Astrocyte (in vitro differentiated cells and primary cell): ENCODE measurements at regions not wholly inside any gene's neighbourhood (a gene's known extent, or its start where the extent isn't known, plus 50 kb on each side); places are given as distances from the start of the nearest gene placed in this dataset.

Source experiments
- DNase-seq: peaks from one replicate; pipeline ENCODE4 v3.0.0-alpha.2; 2010; ENCODE audit warnings: low read depth
- FAIRE-seq: peaks from 2 replicates; lab custom pipeline; 2011; peaks lifted over from hg19 to GRCh38; lab: Jason Lieb, UNC
- H2AFZ ChIP-seq: 2 replicates; pipeline ENCODE4 v1.6.0; 2012; ENCODE audit warnings: low read depth, low read length, inconsistent platforms
- H3K27ac ChIP-seq: 2 replicates; pipeline ENCODE4 v1.5.1; 2011; ENCODE audit warnings: low read depth, low read length, inconsistent platforms
- H3K27me3 ChIP-seq: 2 replicates; pipeline ENCODE4 v1.6.0; 2011; ENCODE audit warnings: low read length, inconsistent platforms; ENCODE audit not compliant: insufficient read depth
- H3K36me3 ChIP-seq: 2 replicates; pipeline ENCODE4 v1.5.1; 2011; ENCODE audit warnings: low read length, inconsistent platforms; ENCODE audit not compliant: insufficient read depth
- H3K4me1 ChIP-seq: 2 replicates; pipeline ENCODE4 v1.5.1; 2011; ENCODE audit warnings: low read length, inconsistent platforms; ENCODE audit not compliant: insufficient read depth
- H3K4me2 ChIP-seq: 2 replicates; pipeline ENCODE4 v1.6.0; 2012; ENCODE audit warnings: low read length, inconsistent platforms
- H3K4me3 ChIP-seq: 2 replicates; pipeline ENCODE4 v1.5.1; 2011; ENCODE audit warnings: low read depth, mild to moderate bottlenecking, low read length, inconsistent platforms; ENCODE audit not compliant: insufficient read depth
- H3K79me2 ChIP-seq: 2 replicates; pipeline ENCODE4 v1.6.0; 2012; ENCODE audit warnings: mild to moderate bottlenecking, low read length, inconsistent platforms; ENCODE audit not compliant: insufficient read depth
- H3K9ac ChIP-seq: 2 replicates; pipeline ENCODE4 v1.6.0; 2012; ENCODE audit warnings: mild to moderate bottlenecking, low read length, inconsistent platforms
- H3K9me3 ChIP-seq: 2 replicates; pipeline ENCODE4 v1.5.1; 2012; ENCODE audit warnings: low read depth, mild to moderate bottlenecking, low read length, inconsistent platforms; ENCODE audit not compliant: insufficient read depth
- H4K20me1 ChIP-seq: 2 replicates; pipeline ENCODE4 v1.6.0; 2012; ENCODE audit warnings: low read length, inconsistent platforms; ENCODE audit not compliant: insufficient read depth
- H3K27ac Mint-ChIP-seq: one replicate; pipeline ENCODE4 v1.8.0; 2021; ENCODE audit warnings: mild to moderate bottlenecking, mixed read lengths; ENCODE audit not compliant: unreplicated experiment
- H3K27me3 Mint-ChIP-seq: one replicate; pipeline ENCODE4 v1.8.0; 2021; ENCODE audit warnings: low read depth, mixed read lengths; ENCODE audit not compliant: unreplicated experiment
- H3K36me3 Mint-ChIP-seq: one replicate; pipeline ENCODE4 v1.8.0; 2021; ENCODE audit warnings: low read depth, mixed read lengths; ENCODE audit not compliant: unreplicated experiment
- H3K4me1 Mint-ChIP-seq: one replicate; pipeline ENCODE4 v1.8.0; 2021; ENCODE audit warnings: low read depth, mixed read lengths; ENCODE audit not compliant: unreplicated experiment
- H3K4me3 Mint-ChIP-seq: one replicate; pipeline ENCODE4 v1.8.0; 2021; ENCODE audit warnings: mild to moderate bottlenecking, moderate library complexity, mixed read lengths; ENCODE audit not compliant: unreplicated experiment
- H3K9me3 Mint-ChIP-seq: one replicate; pipeline ENCODE4 v1.8.0; 2021; ENCODE audit warnings: mild to moderate bottlenecking, mixed read lengths; ENCODE audit not compliant: unreplicated experiment
- CTCF ChIP-seq: IDR thresholded peaks from 2 replicates; pipeline ENCODE4 v1.5.1; 2011; ENCODE audit warnings: low read depth, mild to moderate bottlenecking, inconsistent platforms, low read length, moderate library complexity; ENCODE audit not compliant: insufficient read depth
- EZH2 ChIP-seq: IDR thresholded peaks from 2 replicates; pipeline ENCODE4 v1.6.1; 2012; ENCODE audit warnings: mild to moderate bottlenecking, low read length, inconsistent platforms; ENCODE audit not compliant: insufficient read depth

GRCh38 chr18:24993628-24994027 is 358.3 kb downstream of the ZNF521 start:
- no peak overlapping the region for H3K9ac ChIP-seq
- no peak overlapping the region for H3K27ac ChIP-seq
- H3K27me3 ChIP-seq, result no peaks in the 10 kb centered on the region
- DNase-seq (no peak), FAIRE-seq (no peak)
- no peak overlapping the region for H3K27ac Mint-ChIP-seq
- peaks cover 2% of the 10 kb centered on the region for H3K36me3 Mint-ChIP-seq
- no peaks in the 10 kb centered on the region for H3K9me3 ChIP-seq
- H3K79me2 ChIP-seq, result no peaks in the 10 kb centered on the region
- peaks cover 2% of the 10 kb centered on the region for H3K9me3 Mint-ChIP-seq
- H3K4me3 ChIP-seq, result no peak overlapping the region
- no peak overlapping the region for H3K4me3 Mint-ChIP-seq
- TF ChIP-seq EZH2, result no peak
- no peak for TF ChIP-seq CTCF
- no peak overlapping the region for H2AFZ ChIP-seq
- no peak overlapping the region for H3K4me2 ChIP-seq
- H3K27me3 Mint-ChIP-seq, result no peaks in the 10 kb centered on the region
- H3K4me1 ChIP-seq, result no peaks in the 10 kb centered on the region
- no peaks in the 10 kb centered on the region for H3K4me1 Mint-ChIP-seq
- no peaks in the 10 kb centered on the region for H3K36me3 ChIP-seq
- no peaks in the 10 kb centered on the region for H4K20me1 ChIP-seq

GRCh38 chr18:24995056-24995455 is 356.9 kb downstream of the ZNF521 start:
- Histone ChIP-seq H2AFZ (no peak overlapping the region), H3K4me2 (no peak overlapping the region), H4K20me1 (no peaks in the 10 kb centered on the region), H3K4me1 (no peaks in the 10 kb centered on the region), H3K36me3 (no peaks in the 10 kb centered on the region), H3K27ac (no peak overlapping the region), H3K27me3 (no peaks in the 10 kb centered on the region), H3K79me2 (no peaks in the 10 kb centered on the region), H3K9ac (no peak overlapping the region), H3K4me3 (no peak overlapping the region), H3K9me3 (no peaks in the 10 kb centered on the region)
- Mint-ChIP-seq H3K4me3 (no peak overlapping the region), H3K36me3 (peaks cover 2% of the 10 kb centered on the region), H3K4me1 (no peaks in the 10 kb centered on the region), H3K9me3 (peaks cover 2% of the 10 kb centered on the region), H3K27ac (no peak overlapping the region), H3K27me3 (no peaks in the 10 kb centered on the region)
- DNase-seq (peak; percentile 48), FAIRE-seq (peak; percentile 73)
- TF ChIP-seq CTCF, result no peak

GRCh38 chr18:24995755-24996154 is 356.2 kb downstream of the ZNF521 start:
- DNase-seq (peak; percentile 22), FAIRE-seq (no peak)
- Mint-ChIP-seq H3K27me3 (no peaks in the 10 kb centered on the region), H3K9me3 (peaks cover 2% of the 10 kb centered on the region), H3K4me1 (no peaks in the 10 kb centered on the region), H3K4me3 (no peak overlapping the region), H3K36me3 (peaks cover 2% of the 10 kb centered on the region), H3K27ac (no peak overlapping the region)
- H3K4me3 ChIP-seq, result no peak overlapping the region
- TF ChIP-seq EZH2 (no peak), CTCF (no peak)
- H3K36me3 ChIP-seq, result no peaks in the 10 kb centered on the region
- no peak overlapping the region for H2AFZ ChIP-seq
- H3K27me3 ChIP-seq, result no peaks in the 10 kb centered on the region
- H3K4me1 ChIP-seq, result no peaks in the 10 kb centered on the region
- H3K9ac ChIP-seq, result no peak overlapping the region
- H4K20me1 ChIP-seq, result no peaks in the 10 kb centered on the region
- H3K27ac ChIP-seq, result no peak overlapping the region
- H3K9me3 ChIP-seq, result no peaks in the 10 kb centered on the region
- H3K4me2 ChIP-seq, result no peak overlapping the region
- no peaks in the 10 kb centered on the region for H3K79me2 ChIP-seq
